ACHN (cell line): ENCODE measurements at regions not wholly inside any gene's neighbourhood (a gene's known extent, or its start where the extent isn't known, plus 50 kb on each side); places are given as distances from the start of the nearest gene placed in this dataset.
"Not testable (repeated sequence)": the region's sequence is repeated elsewhere in the genome, so short reads cannot be mapped to it uniquely, and the experiment has no call there.

Experiments used
- DNase-seq: peaks from one replicate; pipeline ENCODE4 v3.0.0-alpha.2; 2015
- in situ Hi-C: cut with HindIII; loops from 2 replicates; pipeline ENCODE4 v1.10.0; 2017; ENCODE audit warnings: low sequenced_read_pairs, low pct_ligation_motif_present, low pct_unique_long_range_greater_than_20kb

- in situ Hi-C loops: no loop called here
- no peak for DNase-seq
Observed at GRCh38 chr6:81128671-81129070, 623.8 kb downstream of the TENT5A start.

DNA sequence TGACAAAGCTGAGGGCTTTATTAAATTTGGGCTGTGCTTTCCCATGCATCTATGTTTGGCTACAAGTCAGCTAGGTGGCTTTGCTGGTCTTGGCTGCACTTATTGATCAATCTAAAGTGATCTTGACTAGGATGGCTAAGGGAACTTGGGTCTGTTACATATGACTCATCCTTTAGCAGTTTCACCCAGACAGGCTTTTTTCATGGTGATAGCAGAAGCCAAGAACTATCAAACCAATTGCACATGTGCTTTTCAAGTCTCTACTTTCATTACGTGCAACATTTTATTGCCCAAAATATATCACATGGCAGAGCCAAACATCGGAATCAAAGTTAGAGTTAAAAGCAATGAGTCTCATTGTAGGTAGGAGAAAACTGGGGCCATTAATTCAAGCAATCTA, 626.3 kb downstream of the TENT5A start:
- DNase-seq: no peak
- in situ Hi-C loops: no loop called here

DNA sequence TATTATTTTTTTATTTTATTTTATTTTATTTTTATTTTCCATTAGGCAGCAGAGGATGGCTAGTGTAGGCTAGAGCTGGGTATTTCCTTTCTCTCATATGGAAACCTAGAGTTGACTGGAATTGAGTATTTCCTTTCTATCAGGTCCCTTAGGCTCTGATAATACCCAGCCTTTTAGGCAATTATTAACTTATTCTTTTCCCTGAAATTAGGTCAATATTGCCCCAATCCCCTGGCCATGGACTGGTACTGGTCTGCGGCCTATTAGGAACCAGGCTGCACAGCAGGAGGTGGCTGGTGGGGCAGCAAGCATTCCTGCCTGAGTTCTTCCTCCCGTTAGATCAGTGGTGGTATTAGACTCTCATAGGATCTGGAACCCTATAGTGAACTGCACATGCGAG, 632.2 kb downstream of the TENT5A start:
- in situ Hi-C loops: no loop called here
- DNase-seq: no peak

- peak; percentile 21 for DNase-seq
- in situ Hi-C loops: no loop called here
Observed at GRCh38 chr6:81105998-81106397, 646.5 kb downstream of the TENT5A start.

DNA sequence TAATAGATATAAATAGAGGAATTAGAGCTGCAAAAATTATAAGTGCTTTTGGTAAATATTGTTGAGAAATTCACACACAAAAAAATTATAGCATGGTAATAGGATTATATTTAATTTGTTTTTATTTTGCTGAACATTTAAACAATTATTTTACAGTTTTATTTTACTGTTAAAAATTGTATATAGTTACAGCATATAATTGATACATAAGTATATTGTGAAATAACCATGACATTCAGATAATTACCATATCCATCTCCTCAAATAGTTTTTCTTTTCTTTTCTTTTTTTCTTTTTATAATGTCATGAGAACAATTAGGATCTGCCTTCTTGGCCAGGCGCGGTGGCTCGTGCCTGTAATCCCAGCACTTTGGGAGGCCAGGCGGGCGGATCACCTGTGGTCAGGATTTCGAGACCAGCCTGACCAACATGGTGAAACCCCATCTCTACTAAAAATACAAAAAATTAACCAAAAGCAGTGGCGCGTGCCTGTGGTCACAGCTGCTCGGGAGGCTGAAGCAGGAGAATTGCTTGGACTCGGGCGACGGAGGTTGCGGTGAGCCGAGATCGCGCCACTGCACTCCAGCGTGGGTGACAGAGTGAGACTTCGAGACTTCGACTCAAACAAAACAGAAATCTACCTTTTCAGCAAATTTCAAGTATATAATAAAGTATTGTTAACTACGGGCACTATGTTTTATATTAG, 654.2 kb downstream of the TENT5A start:
- in situ Hi-C loops: no loop called here
- DNase-seq: no peak

- DNase-seq, in situ Hi-C loops: not testable (repeated sequence)
Observed at GRCh38 chr6:81096464-81096863, 656.0 kb downstream of the TENT5A start.

DNA sequence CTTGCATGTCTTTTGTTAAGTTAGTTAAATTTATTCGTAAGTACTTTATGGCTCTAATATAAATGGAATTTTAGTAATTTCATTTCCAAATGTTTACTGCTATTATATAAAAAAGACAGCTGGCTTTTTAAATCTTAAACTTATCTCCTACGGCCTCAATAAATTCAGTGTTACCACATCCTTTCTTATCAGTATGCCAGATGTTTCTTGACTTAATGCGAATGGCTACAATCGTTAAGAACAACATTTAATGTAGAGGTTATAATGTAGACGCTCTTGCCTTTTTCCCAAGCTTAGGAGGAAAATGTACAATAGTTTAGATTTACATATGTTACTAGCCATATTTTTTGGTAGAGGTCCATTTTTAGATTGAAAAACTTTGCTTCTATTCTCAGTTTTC, 659.4 kb downstream of the TENT5A start:
- no peak for DNase-seq
- in situ Hi-C loops: no loop called here

DNA sequence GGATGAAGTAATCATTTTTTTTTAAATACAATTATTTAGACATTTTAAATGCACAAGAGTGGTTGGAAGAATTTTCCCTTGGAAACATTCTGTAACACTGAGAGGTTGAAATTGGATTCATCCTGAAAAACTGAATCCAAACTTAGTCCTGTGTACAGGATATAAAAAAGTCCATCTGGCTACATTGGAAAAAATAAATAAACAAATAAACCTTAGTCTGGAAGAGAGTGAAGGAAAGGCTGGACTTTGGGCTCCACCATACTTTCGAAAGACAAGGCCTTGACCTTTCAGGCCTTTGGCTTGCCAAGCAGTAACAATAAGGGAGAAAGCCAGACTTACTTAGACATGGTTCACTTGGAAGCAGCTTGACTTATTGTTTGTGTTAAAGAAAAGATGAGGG, 664.3 kb downstream of the TENT5A start:
- in situ Hi-C loops: no loop called here
- DNase-seq: no peak

GRCh38 chr6:81086991-81087390, 665.5 kb downstream of the TENT5A start:
- DNase-seq: no peak
- in situ Hi-C loops: no loop called here

DNA sequence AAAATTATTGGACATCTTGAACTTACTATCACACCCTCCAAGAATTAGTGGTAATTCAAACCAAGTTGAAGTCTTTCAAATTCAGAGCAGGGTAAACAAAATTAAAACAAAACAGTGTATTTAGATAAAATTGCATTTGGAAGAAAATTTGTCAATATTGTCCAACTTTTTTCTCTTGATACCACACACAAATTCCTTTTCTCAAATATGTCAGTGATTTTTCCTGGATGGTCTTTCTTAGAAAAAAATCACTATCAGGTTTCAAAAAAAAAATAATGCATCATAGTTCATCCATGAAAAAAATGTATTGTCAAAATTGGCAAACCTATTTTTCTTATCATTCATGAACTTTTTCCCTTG, 667.1 kb downstream of the TENT5A start:
- no peak for DNase-seq
- in situ Hi-C loops: no loop called here

DNA sequence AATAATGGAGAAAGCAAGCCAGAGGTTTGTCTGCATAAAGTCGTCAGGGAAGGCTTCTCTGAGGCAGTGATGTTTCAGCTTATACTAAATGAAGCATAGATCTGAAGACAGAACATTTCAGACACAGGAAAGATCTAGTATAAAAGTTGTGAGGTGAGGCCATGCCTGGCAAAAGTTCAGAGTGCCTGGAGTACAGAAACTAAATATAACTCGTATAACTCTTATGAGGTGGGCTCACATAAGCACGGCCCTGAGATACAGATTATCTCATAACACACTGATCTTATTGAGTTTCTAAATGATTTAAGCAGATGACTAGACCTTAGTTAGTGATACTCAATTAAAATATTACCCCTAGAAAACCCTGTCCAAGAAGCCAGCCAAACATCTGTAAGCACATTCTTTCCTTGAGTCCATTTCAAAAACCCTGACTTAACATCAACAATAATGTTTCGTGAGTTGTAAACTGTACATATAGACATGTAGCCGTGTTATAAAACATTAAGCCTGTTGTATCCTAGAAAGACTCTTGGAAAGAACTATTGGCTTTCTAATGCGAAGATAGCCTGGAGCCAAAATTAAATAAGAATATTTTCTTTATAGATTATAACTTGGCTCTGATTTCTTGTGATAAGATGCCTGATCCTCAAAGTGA, 667.6 kb downstream of the TENT5A start:
- in situ Hi-C loops: no loop called here

GRCh38 chr6:81075974-81076373, 676.5 kb downstream of the TENT5A start:
- peak; percentile 13 for DNase-seq
- in situ Hi-C loops: no loop called here

More for the DNA sequence above, 667.6 kb downstream of the TENT5A start:
- DNase-seq: no peak

DNA sequence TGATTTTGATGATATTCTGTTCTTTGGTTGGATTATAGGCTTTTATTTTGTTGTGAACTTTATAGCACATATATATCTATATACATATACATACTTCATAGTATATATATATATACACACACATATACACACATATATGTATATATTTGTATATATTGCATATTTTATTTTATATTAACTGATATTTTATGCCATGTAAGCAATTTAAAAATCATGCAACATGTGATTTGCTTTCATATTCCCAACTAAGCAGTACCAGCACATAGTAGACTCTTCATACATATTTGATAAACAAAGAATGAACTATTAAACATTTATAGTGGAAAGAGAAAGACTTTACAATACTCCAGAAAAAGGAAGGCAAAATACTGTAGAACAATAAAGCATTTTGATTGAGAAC, 679.2 kb downstream of the TENT5A start:
- in situ Hi-C loops: no loop called here
- no peak for DNase-seq

DNA sequence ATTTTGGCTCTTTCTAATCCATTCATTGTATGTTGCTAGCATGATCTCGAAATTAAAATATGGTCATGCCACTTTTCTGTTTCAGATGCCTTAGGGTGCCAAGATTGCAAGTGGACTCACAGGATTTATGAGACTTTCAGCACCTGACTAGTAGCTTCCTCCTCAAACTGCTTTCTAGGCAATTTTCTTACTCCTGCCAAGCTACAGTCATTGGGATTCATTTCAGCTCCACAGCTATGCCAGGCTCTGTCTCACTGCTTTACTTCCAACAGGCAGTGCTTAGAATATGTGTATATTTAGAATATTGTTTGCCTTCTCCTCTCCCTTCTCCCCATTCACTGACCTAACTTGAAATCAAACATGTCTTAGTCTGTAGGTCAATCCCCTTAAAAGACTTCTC, 681.4 kb downstream of the TENT5A start:
- no peak for DNase-seq
- in situ Hi-C loops: no loop called here

- in situ Hi-C loops: no loop called here
- no peak for DNase-seq
Observed at GRCh38 chr6:81067057-81067456, 685.4 kb downstream of the TENT5A start.

- no peak for DNase-seq
- in situ Hi-C loops: no loop called here
Observed at GRCh38 chr6:81063891-81064290, 688.6 kb downstream of the TENT5A start.

DNA sequence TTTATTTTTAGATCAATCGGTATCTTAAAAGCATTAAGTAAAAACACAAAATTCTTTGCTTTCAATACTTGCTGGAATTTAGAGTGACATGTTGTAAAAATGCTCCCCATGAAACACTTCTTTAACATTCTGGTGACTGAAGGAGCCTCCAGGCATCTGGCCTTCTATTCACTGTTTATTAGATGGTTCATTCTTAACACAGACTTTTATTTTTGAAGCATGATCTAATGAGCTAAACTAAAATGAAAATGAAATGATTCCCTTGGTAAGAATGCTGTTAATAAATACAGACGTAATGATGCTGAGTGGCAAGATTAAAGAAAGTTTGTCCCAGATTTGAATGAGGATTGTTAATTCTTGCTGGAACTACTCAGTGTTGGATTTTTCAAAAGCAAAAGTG, 698.4 kb downstream of the TENT5A start:
- in situ Hi-C loops: no loop called here
- no peak for DNase-seq

DNA sequence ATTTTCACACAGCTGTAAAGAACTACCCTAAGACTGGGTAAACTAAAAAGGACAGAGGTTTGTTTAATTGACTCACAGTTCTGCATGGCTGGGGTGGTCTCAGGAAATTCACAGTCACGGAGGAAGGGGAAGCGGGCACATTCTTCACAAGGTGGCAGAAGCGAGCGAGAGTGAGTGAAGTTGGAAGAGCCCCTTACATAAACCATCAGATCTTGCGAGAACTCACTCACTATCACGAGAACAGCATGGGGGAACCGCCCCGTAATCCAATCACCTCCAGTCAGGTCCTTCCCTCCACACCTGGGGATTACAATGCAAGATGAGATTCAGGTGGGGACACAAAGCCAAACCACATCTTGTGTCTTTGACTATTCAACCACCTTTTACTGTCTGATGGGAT, 700.5 kb downstream of the TENT5A start:
- in situ Hi-C loops: no loop called here
- no peak for DNase-seq

DNA sequence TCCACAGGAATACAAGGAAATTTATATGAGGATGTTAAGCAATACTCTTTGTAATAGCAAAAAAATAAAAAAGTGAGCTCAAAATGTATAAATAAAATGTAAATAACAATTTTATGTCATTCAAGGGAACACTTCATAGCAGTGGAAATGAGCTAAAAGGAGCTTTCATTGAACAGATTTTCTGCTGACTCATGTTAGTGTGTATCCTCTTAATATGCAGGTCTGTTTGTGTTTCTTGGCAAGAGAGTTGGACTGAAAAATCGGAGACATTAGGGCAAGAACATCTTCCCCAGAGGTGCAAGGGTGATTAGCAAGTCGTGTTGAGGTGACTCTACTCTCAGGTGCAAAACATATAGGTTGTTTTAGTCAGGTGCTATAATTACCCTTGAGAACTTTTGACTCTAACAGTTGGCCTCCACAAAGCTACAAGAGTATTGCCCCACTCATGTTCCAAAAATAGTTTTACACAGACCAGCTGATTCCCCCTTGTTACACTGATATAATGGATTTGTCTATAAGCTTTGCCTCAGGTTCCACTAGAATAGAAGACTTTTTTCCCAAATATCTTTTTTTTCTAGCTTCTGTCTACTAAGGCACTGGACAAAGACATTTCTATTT, 702.9 kb downstream of the TENT5A start:
- no peak for DNase-seq
- in situ Hi-C loops: no loop called here

DNA sequence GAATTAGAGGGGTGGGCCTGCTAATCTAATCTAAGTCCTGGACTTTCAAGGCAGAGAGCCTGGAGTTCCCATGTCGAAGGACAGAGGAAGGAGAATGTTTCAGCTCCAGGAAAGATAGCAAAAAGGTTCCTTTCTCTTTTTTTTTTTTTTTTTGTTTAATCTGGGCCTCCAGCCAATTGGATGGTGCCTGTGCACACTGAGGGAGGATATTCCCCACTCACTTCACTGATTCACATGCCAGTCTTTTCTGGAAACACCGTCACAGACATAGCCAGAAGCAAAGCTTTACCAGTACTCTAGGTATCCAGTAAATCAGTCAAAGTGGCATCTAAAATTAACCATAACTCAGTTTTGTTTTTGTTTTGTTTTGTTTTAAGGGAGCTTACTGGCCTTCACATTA, 721.1 kb downstream of the TENT5A start:
- in situ Hi-C loops: no loop called here
- DNase-seq: no peak
